HCT116 (cell line): ENCODE measurements at regions not wholly inside any gene's neighbourhood (a gene's known extent, or its start where the extent isn't known, plus 50 kb on each side); places are given as distances from the start of the nearest gene placed in this dataset.

ENCODE experiments used
- EZH2 ChIP-seq: fragments of 200-600 bp; sonication (generic); IDR thresholded peaks from 2 replicates; pipeline ENCODE4 v1.6.1; 2017; ENCODE audit warnings: antibody characterized with exemption, mixed run types
- JUND ChIP-seq: IDR thresholded peaks from 2 replicates; pipeline ENCODE4 v1.6.1; 2012
- POLR2A ChIP-seq: IDR thresholded peaks from 2 replicates; pipeline ENCODE4 v1.7.0; 2011; ENCODE audit warnings: borderline replicate concordance; ENCODE audit not compliant: insufficient read depth, insufficient read length; ENCODE audit errors: extremely low read depth
- SRF ChIP-seq: IDR thresholded peaks from 2 replicates; pipeline ENCODE4 v1.6.1; 2012; ENCODE audit warnings: low read depth
- TF ChIP-seq, protein P1 (sequence below), 3 experiments: fragments of 200-600 bp in 1 of 3; sonication (generic) in 1 of 3; IDR thresholded peaks in 2 of 3; conservative IDR thresholded peaks in 1 of 3; 2 replicates each; pipeline ENCODE4 v1.5.1; 2012 to 2017; ENCODE audit warnings: low read depth in 2 of 3, low read length in 2 of 3, antibody characterized with exemption in 1 of 3, borderline replicate concordance in 1 of 3, control low read depth in 1 of 3, mild to moderate bottlenecking in 1 of 3, mixed read lengths in 1 of 3, mixed run types in 1 of 3, moderate library complexity in 1 of 3; ENCODE audit not compliant: insufficient read depth in 1 of 3
- TF ChIP-seq, protein P2 (sequence below): IDR thresholded peaks from 2 replicates; pipeline ENCODE4 v1.6.1; 2012; ENCODE audit warnings: low read depth

- TF ChIP-seq, protein P1, sequence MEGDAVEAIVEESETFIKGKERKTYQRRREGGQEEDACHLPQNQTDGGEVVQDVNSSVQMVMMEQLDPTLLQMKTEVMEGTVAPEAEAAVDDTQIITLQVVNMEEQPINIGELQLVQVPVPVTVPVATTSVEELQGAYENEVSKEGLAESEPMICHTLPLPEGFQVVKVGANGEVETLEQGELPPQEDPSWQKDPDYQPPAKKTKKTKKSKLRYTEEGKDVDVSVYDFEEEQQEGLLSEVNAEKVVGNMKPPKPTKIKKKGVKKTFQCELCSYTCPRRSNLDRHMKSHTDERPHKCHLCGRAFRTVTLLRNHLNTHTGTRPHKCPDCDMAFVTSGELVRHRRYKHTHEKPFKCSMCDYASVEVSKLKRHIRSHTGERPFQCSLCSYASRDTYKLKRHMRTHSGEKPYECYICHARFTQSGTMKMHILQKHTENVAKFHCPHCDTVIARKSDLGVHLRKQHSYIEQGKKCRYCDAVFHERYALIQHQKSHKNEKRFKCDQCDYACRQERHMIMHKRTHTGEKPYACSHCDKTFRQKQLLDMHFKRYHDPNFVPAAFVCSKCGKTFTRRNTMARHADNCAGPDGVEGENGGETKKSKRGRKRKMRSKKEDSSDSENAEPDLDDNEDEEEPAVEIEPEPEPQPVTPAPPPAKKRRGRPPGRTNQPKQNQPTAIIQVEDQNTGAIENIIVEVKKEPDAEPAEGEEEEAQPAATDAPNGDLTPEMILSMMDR (IDR thresholded peaks at IDR 0.05 in 2 of 3, conservative IDR thresholded peaks at IDR 0.05 in 1 of 3; ENCODE audit: borderline replicate concordance in 1 of 3, insufficient read depth in 1 of 3, low read depth in 2 of 3, low read length in 2 of 3), result no peak
- TF ChIP-seq EZH2 (no peak), POLR2A (no peak), SRF (no peak), JUND (no peak)
- TF ChIP-seq, protein P2, sequence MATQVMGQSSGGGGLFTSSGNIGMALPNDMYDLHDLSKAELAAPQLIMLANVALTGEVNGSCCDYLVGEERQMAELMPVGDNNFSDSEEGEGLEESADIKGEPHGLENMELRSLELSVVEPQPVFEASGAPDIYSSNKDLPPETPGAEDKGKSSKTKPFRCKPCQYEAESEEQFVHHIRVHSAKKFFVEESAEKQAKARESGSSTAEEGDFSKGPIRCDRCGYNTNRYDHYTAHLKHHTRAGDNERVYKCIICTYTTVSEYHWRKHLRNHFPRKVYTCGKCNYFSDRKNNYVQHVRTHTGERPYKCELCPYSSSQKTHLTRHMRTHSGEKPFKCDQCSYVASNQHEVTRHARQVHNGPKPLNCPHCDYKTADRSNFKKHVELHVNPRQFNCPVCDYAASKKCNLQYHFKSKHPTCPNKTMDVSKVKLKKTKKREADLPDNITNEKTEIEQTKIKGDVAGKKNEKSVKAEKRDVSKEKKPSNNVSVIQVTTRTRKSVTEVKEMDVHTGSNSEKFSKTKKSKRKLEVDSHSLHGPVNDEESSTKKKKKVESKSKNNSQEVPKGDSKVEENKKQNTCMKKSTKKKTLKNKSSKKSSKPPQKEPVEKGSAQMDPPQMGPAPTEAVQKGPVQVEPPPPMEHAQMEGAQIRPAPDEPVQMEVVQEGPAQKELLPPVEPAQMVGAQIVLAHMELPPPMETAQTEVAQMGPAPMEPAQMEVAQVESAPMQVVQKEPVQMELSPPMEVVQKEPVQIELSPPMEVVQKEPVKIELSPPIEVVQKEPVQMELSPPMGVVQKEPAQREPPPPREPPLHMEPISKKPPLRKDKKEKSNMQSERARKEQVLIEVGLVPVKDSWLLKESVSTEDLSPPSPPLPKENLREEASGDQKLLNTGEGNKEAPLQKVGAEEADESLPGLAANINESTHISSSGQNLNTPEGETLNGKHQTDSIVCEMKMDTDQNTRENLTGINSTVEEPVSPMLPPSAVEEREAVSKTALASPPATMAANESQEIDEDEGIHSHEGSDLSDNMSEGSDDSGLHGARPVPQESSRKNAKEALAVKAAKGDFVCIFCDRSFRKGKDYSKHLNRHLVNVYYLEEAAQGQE, result no peak
Measured at GRCh38 chr6:91241946-91242613, 655.2 kb upstream of the MAP3K7 start.
